ENCODE measurements at regions not wholly inside any gene's neighbourhood (a gene's known extent, or its start where the extent isn't known, plus 50 kb on each side); places are given as distances from the start of the nearest gene placed in this dataset.

DNA sequence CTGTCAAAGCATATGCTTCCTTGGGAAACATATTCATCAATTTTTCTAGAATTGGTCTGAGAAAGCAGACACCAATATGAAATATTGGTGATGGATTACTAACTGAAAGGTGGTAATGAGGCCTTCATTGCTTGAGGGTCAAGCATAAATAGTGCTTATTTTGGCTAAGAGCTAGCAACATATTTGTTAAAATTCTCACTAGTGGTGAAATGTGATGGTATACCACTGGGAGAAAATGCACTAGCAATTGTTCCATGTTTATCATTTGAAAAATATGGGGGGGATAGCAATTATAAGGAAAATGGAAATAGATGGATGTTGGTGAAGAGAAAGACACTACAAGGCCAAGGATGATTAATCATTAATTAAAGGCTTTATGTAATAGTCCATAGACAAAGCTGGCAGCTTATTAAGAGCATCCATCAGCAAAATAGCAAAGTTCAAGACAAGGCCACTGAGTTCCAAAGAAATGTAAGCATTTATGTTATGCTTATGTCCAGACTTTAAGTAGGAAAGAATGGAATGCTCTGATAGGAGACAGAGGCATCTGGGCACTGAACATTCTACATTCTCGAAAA is 253.7 kb upstream of the PRDM9 start:
- TF ChIP-seq, protein P1, sequence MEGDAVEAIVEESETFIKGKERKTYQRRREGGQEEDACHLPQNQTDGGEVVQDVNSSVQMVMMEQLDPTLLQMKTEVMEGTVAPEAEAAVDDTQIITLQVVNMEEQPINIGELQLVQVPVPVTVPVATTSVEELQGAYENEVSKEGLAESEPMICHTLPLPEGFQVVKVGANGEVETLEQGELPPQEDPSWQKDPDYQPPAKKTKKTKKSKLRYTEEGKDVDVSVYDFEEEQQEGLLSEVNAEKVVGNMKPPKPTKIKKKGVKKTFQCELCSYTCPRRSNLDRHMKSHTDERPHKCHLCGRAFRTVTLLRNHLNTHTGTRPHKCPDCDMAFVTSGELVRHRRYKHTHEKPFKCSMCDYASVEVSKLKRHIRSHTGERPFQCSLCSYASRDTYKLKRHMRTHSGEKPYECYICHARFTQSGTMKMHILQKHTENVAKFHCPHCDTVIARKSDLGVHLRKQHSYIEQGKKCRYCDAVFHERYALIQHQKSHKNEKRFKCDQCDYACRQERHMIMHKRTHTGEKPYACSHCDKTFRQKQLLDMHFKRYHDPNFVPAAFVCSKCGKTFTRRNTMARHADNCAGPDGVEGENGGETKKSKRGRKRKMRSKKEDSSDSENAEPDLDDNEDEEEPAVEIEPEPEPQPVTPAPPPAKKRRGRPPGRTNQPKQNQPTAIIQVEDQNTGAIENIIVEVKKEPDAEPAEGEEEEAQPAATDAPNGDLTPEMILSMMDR (IDR thresholded peaks at IDR 0.05; ENCODE audit: borderline replicate concordance, extremely low read depth, low read length, poor library complexity, severe bottlenecking): no peak
- TF ChIP-seq EZH2 (IDR thresholded peaks at IDR 0.05; ENCODE audit: borderline replicate concordance, low read depth, low read length, severe bottlenecking): no peak
- Histone ChIP-seq H3K36me3 (ENCODE audit: insufficient read depth, low read length) (no peaks in the 10 kb centered on the region), H3K79me2 (ENCODE audit: insufficient read depth, low read length) (no peaks in the 10 kb centered on the region), H2AFZ (ENCODE audit: low read depth, low read length) (no peak overlapping the region), H3K4me2 (ENCODE audit: insufficient read depth, low read length) (no peak overlapping the region), H3K27me3 (ENCODE audit: insufficient read depth, low read length, poor library complexity) (no peaks in the 10 kb centered on the region), H3K4me1 (ENCODE audit: insufficient read depth, low read length) (no peaks in the 10 kb centered on the region), H3K9me3 (ENCODE audit: insufficient read depth, low read length, severe bottlenecking) (no peaks in the 10 kb centered on the region), H3K4me3 (ENCODE audit: low read depth in 1 of 2, low read length in 2 of 2) (no peak overlapping the region), H4K20me1 (ENCODE audit: insufficient read depth, low read length) (no peaks in the 10 kb centered on the region), H3K9ac (ENCODE audit: low read depth, low read length) (no peak overlapping the region), H3K27ac (ENCODE audit: low read length) (no peak overlapping the region)
- ATAC-seq (ENCODE audit: insufficient read depth, low read depth) (no peak), DNase-seq (no peak)

DNA sequence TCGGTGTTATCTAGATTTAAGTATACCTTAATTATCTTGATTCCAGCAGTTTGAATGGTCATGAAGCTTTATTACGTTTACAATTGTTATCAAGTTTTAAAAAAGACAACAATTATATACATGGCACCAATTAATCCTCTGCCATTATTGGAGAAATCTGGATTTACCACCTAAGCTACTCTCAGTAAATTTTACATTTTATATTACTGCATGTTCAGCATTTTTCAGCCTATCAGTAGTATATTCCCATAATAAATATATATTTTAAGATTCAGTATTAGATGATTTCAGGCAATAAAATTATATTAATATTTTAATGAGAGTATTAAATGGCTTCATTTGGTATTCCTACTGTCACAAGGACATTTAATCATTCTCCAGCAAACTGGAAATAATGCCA is 264.5 kb upstream of the PRDM9 start:
- H3K27me3 ChIP-seq (ENCODE audit: insufficient read depth, low read length, poor library complexity): no peaks in the 10 kb centered on the region
- H3K79me2 ChIP-seq (ENCODE audit: insufficient read depth, low read length): no peaks in the 10 kb centered on the region
- H3K4me3 ChIP-seq (ENCODE audit: low read depth in 1 of 2, low read length in 2 of 2): no peak overlapping the region
- H3K36me3 ChIP-seq (ENCODE audit: insufficient read depth, low read length): no peaks in the 10 kb centered on the region
- no peaks in the 10 kb centered on the region for H3K9me3 ChIP-seq (ENCODE audit: insufficient read depth, low read length, severe bottlenecking)
- H2AFZ ChIP-seq (ENCODE audit: low read depth, low read length): no peak overlapping the region
- no peak for ATAC-seq (ENCODE audit: insufficient read depth, low read depth)
- H3K4me2 ChIP-seq (ENCODE audit: insufficient read depth, low read length): no peak overlapping the region
- no peak overlapping the region for H3K9ac ChIP-seq (ENCODE audit: low read depth, low read length)
- DNase-seq: no peak
- H4K20me1 ChIP-seq (ENCODE audit: insufficient read depth, low read length): no peaks in the 10 kb centered on the region
- no peak for TF ChIP-seq EZH2 (IDR thresholded peaks at IDR 0.05; ENCODE audit: borderline replicate concordance, low read depth, low read length, severe bottlenecking)
- TF ChIP-seq, protein P1 (IDR thresholded peaks at IDR 0.05; ENCODE audit: borderline replicate concordance, extremely low read depth, low read length, poor library complexity, severe bottlenecking): no peak
- no peak overlapping the region for H3K27ac ChIP-seq (ENCODE audit: low read length)
- no peaks in the 10 kb centered on the region for H3K4me1 ChIP-seq (ENCODE audit: insufficient read depth, low read length)

DNA sequence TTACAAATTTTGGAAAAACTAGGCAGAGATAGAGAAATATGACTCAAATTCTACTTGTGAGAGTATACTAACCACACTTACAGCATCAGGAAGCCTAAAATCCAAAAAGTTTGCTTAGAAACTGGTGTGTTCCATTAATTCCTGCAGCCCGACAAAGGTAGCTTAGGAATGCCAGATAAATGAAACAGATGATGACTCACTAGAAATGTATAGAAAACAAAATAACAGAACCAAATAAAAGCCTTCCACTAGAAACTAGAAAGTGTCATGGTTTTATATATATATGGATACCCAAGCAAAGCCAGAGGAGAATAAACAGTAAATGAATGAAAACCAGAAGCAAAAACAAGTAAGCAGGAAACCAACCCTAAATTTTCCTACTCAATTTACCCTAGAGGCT is 272.2 kb upstream of the PRDM9 start:
- Histone ChIP-seq H3K4me1 (ENCODE audit: insufficient read depth, low read length) (no peaks in the 10 kb centered on the region), H3K4me3 (ENCODE audit: low read depth in 1 of 2, low read length in 2 of 2) (no peak overlapping the region), H3K9ac (ENCODE audit: low read depth, low read length) (no peak overlapping the region), H3K36me3 (ENCODE audit: insufficient read depth, low read length) (no peaks in the 10 kb centered on the region), H3K79me2 (ENCODE audit: insufficient read depth, low read length) (no peaks in the 10 kb centered on the region), H3K27me3 (ENCODE audit: insufficient read depth, low read length, poor library complexity) (no peaks in the 10 kb centered on the region), H2AFZ (ENCODE audit: low read depth, low read length) (no peak overlapping the region), H4K20me1 (ENCODE audit: insufficient read depth, low read length) (no peaks in the 10 kb centered on the region), H3K4me2 (ENCODE audit: insufficient read depth, low read length) (no peak overlapping the region), H3K9me3 (ENCODE audit: insufficient read depth, low read length, severe bottlenecking) (no peaks in the 10 kb centered on the region), H3K27ac (ENCODE audit: low read length) (no peak overlapping the region)
- no peak for TF ChIP-seq EZH2 (IDR thresholded peaks at IDR 0.05; ENCODE audit: borderline replicate concordance, low read depth, low read length, severe bottlenecking)
- TF ChIP-seq, protein P1 (IDR thresholded peaks at IDR 0.05; ENCODE audit: borderline replicate concordance, extremely low read depth, low read length, poor library complexity, severe bottlenecking): no peak
- no peak for ATAC-seq (ENCODE audit: insufficient read depth, low read depth)
- no peak for DNase-seq

DNA sequence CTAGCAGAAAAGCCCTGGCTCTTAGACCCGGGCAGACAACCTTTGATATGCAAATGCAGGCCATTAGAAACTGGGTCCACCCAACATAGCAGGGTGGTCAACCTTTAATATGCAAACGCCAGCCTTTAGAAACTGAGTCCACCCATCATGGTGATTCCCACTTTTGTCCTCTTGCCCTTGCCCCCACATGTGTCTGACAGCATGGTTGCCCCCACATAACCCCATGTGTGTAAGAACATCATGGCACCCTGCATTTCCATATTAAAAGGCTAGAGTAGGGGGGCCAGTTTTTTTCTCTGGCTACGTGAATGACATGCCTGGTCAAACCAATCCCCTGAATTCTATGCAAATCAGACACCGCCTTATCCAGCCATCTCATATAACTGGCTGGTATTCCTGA is 273.2 kb upstream of the PRDM9 start:
- Histone ChIP-seq H3K9me3 (ENCODE audit: insufficient read depth, low read length, severe bottlenecking) (no peaks in the 10 kb centered on the region), H4K20me1 (ENCODE audit: insufficient read depth, low read length) (no peaks in the 10 kb centered on the region), H3K79me2 (ENCODE audit: insufficient read depth, low read length) (no peaks in the 10 kb centered on the region), H3K4me3 (ENCODE audit: low read depth in 1 of 2, low read length in 2 of 2) (no peak overlapping the region), H3K4me1 (ENCODE audit: insufficient read depth, low read length) (no peaks in the 10 kb centered on the region), H3K27me3 (ENCODE audit: insufficient read depth, low read length, poor library complexity) (no peaks in the 10 kb centered on the region), H3K9ac (ENCODE audit: low read depth, low read length) (no peak overlapping the region), H3K4me2 (ENCODE audit: insufficient read depth, low read length) (no peak overlapping the region), H3K36me3 (ENCODE audit: insufficient read depth, low read length) (no peaks in the 10 kb centered on the region), H2AFZ (ENCODE audit: low read depth, low read length) (no peak overlapping the region), H3K27ac (ENCODE audit: low read length) (no peak overlapping the region)
- no peak for TF ChIP-seq EZH2 (IDR thresholded peaks at IDR 0.05; ENCODE audit: borderline replicate concordance, low read depth, low read length, severe bottlenecking)
- TF ChIP-seq, protein P1 (IDR thresholded peaks at IDR 0.05; ENCODE audit: borderline replicate concordance, extremely low read depth, low read length, poor library complexity, severe bottlenecking): no peak
- DNase-seq (no peak), ATAC-seq (ENCODE audit: insufficient read depth, low read depth) (no peak)

Data from DND-41 (cell line).